PC-3 (cell line): ENCODE measurements at regions not wholly inside any gene's neighbourhood (a gene's known extent, or its start where the extent isn't known, plus 50 kb on each side); places are given as distances from the start of the nearest gene placed in this dataset.

Source experiments
- ATAC-seq: fragments of 200-7000 bp; cut with Tn5 transposase; 2 replicates; pipeline ENCODE4 v1.9.1; 2020; ENCODE audit warnings: mild to moderate bottlenecking, moderate library complexity
- BruUV-seq: library from RNA; stranded (reverse); fragments of 400-500 nt; replicated peaks from 2 replicates; lab custom pipeline; 2021; lab: Mats Ljungman, UMichigan
- CTCF ChIA-PET: fragments of 300-600 bp; sonication (Branson Sonifier 250); formaldehyde crosslinking; loops from one replicate; lab custom pipeline; 2022; ENCODE audit warnings: antibody characterized with exemption; lab: Charles Lee
- POLR2A ChIA-PET: fragments of 300-600 bp; sonication (Branson Sonifier 250); formaldehyde crosslinking; loops from one replicate; lab custom pipeline; 2022; ENCODE audit warnings: antibody characterized with exemption; ENCODE audit not compliant: unreplicated experiment; lab: Charles Lee
- DNase-seq: peaks from one replicate; pipeline ENCODE4 v3.0.0-alpha.2; 2015
- H2AFZ ChIP-seq: fragments of 300-600 bp; sonication (generic); 2 replicates; pipeline ENCODE4 v1.6.0; 2016; ENCODE audit warnings: antibody characterized with exemption, low read length
- H3F3A ChIP-seq: fragments of 300-600 bp; sonication (generic); one replicate; pipeline ENCODE4 v1.6.0; 2017; ENCODE audit warnings: antibody characterized with exemption, low read length, control low read depth, mild to moderate bottlenecking; ENCODE audit not compliant: unreplicated experiment
- H3K27ac ChIP-seq: fragments of 300-600 bp; sonication (generic); 2 replicates; pipeline ENCODE4 v1.5.1; 2016; ENCODE audit warnings: mild to moderate bottlenecking, low read length
- H3K27me3 ChIP-seq: fragments of 300-600 bp; sonication (generic); 2 replicates; pipeline ENCODE4 v1.6.1; 2016; ENCODE audit warnings: low read length, mixed read lengths
- H3K36me3 ChIP-seq: fragments of 300-600 bp; sonication (generic); 2 replicates; pipeline ENCODE4 v1.6.1; 2016; ENCODE audit warnings: low read depth, mixed run types, low read length, mixed read lengths
- H3K4me1 ChIP-seq: fragments of 300-600 bp; sonication (generic); 2 replicates; pipeline ENCODE4 v1.5.1; 2016; ENCODE audit warnings: low read length; ENCODE audit not compliant: insufficient read depth
- H3K4me2 ChIP-seq: fragments of 300-600 bp; sonication (generic); 2 replicates; pipeline ENCODE4 v1.6.0; 2016; ENCODE audit warnings: low read length
- H3K4me3 ChIP-seq: fragments of 300-600 bp; sonication (generic); 2 replicates; pipeline ENCODE4 v1.5.1; 2016; ENCODE audit warnings: mild to moderate bottlenecking, low read length, mixed read lengths
- H3K79me2 ChIP-seq: fragments of 300-600 bp; sonication (generic); 2 replicates; pipeline ENCODE4 v1.6.1; 2017; ENCODE audit warnings: low read length, mixed read lengths
- H3K9ac ChIP-seq: fragments of 300-600 bp; sonication (generic); 2 replicates; pipeline ENCODE4 v1.6.0; 2016; ENCODE audit warnings: mild to moderate bottlenecking, low read length
- H3K9me2 ChIP-seq: fragments of 300-600 bp; sonication (generic); replicated peaks from 2 replicates; pipeline ENCODE4 v1.6.1; 2016; ENCODE audit warnings: mixed run types, low read length, mixed read lengths
- H3K9me3 ChIP-seq: fragments of 300-600 bp; sonication (generic); 2 replicates; pipeline ENCODE4 v1.6.1; 2016; ENCODE audit warnings: low read length, mixed read lengths
- H4K20me1 ChIP-seq: fragments of 300-600 bp; sonication (generic); 2 replicates; pipeline ENCODE4 v1.6.1; 2016; ENCODE audit warnings: low read length, mixed read lengths
- EZH2 ChIP-seq: fragments of 300-600 bp; sonication (generic); IDR thresholded peaks from one replicate; pipeline ENCODE4 v1.6.1; 2017; ENCODE audit warnings: antibody characterized with exemption, mild to moderate bottlenecking, low read length; ENCODE audit not compliant: unreplicated experiment
- EZH2phosphoT487 ChIP-seq: fragments of 300-600 bp; sonication (generic); IDR thresholded peaks from 2 replicates; pipeline ENCODE4 v1.6.1; 2018; ENCODE audit warnings: mild to moderate bottlenecking, antibody characterized with exemption, low read length, borderline replicate concordance
- intact Hi-C: fragments of 100-400 bp; cut with micrococcal nuclease; formaldehyde crosslinking; loops from 2 replicates; pipeline ENCODE4 v1.9.0; 2023
- TF ChIP-seq, protein P1 (sequence below): fragments of 300-600 bp; sonication (generic); conservative IDR thresholded peaks from 2 replicates; pipeline ENCODE4 v1.5.1; 2017; ENCODE audit warnings: antibody characterized with exemption, low read depth, mild to moderate bottlenecking, low read length

GRCh38 chr2:122358729-122359128 is 603.3 kb downstream of the TSN start:
- Histone ChIP-seq H3K36me3 (no peaks in the 10 kb centered on the region), H3K9me3 (no peaks in the 10 kb centered on the region), H3K4me3 (no peak overlapping the region), H3K27me3 (peaks cover 21% of the 10 kb centered on the region; the same call in 1 of the 2 replicates), H3K4me1 (no peaks in the 10 kb centered on the region), H3F3A (no peaks in the 10 kb centered on the region), H3K79me2 (no peaks in the 10 kb centered on the region), H3K4me2 (no peak overlapping the region), H3K9ac (no peak overlapping the region), H4K20me1 (no peaks in the 10 kb centered on the region), H3K9me2 (no peaks in the 10 kb centered on the region), H3K27ac (no peak overlapping the region), H2AFZ (no peak overlapping the region)
- ChIA-PET POLR2A (no interaction called here), CTCF (no interaction called here)
- TF ChIP-seq, protein P1, sequence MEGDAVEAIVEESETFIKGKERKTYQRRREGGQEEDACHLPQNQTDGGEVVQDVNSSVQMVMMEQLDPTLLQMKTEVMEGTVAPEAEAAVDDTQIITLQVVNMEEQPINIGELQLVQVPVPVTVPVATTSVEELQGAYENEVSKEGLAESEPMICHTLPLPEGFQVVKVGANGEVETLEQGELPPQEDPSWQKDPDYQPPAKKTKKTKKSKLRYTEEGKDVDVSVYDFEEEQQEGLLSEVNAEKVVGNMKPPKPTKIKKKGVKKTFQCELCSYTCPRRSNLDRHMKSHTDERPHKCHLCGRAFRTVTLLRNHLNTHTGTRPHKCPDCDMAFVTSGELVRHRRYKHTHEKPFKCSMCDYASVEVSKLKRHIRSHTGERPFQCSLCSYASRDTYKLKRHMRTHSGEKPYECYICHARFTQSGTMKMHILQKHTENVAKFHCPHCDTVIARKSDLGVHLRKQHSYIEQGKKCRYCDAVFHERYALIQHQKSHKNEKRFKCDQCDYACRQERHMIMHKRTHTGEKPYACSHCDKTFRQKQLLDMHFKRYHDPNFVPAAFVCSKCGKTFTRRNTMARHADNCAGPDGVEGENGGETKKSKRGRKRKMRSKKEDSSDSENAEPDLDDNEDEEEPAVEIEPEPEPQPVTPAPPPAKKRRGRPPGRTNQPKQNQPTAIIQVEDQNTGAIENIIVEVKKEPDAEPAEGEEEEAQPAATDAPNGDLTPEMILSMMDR: no peak
- TF ChIP-seq EZH2phosphoT487 (no peak), EZH2 (no peak)
- intact Hi-C loops: no loop called here
- ATAC-seq: no peak
- BruUV-seq: no TSS peak
- DNase-seq: no peak

GRCh38 chr2:122363885-122364284 is 608.4 kb downstream of the TSN start:
- H3K27me3 ChIP-seq: peaks cover 27% of the 10 kb centered on the region
- POLR2A ChIA-PET: no interaction called here
- intact Hi-C loops: no loop called here
- H3K27ac ChIP-seq: no peak overlapping the region
- TF ChIP-seq EZH2: no peak
- TF ChIP-seq, protein P1: no peak
- no peak for TF ChIP-seq EZH2phosphoT487
- no peak overlapping the region for H2AFZ ChIP-seq
- no peak overlapping the region for H3K9ac ChIP-seq
- H3K36me3 ChIP-seq: no peaks in the 10 kb centered on the region
- no peak for DNase-seq
- CTCF ChIA-PET: no interaction called here
- no peaks in the 10 kb centered on the region for H3K4me1 ChIP-seq
- H3F3A ChIP-seq: no peaks in the 10 kb centered on the region
- ATAC-seq: no peak
- no peak overlapping the region for H3K4me3 ChIP-seq
- H3K9me2 ChIP-seq: no peaks in the 10 kb centered on the region
- H3K4me2 ChIP-seq: no peak overlapping the region
- no peaks in the 10 kb centered on the region for H4K20me1 ChIP-seq
- no peaks in the 10 kb centered on the region for H3K79me2 ChIP-seq
- H3K9me3 ChIP-seq: no peaks in the 10 kb centered on the region
- BruUV-seq: no TSS peak

- no peaks in the 10 kb centered on the region for H3K4me1 ChIP-seq
- no peaks in the 10 kb centered on the region for H3K36me3 ChIP-seq
- no peaks in the 10 kb centered on the region for H3K9me2 ChIP-seq
- H3K4me3 ChIP-seq: no peak overlapping the region
- no peaks in the 10 kb centered on the region for H3K79me2 ChIP-seq
- TF ChIP-seq, protein P1: no peak
- no peak for TF ChIP-seq EZH2phosphoT487
- TF ChIP-seq EZH2: no peak
- ATAC-seq (no peak), DNase-seq (no peak)
- ChIA-PET CTCF (no interaction called here), POLR2A (no interaction called here)
- H3K9ac ChIP-seq: no peak overlapping the region
- no peak overlapping the region for H3K27ac ChIP-seq
- no peaks in the 10 kb centered on the region for H3F3A ChIP-seq
- H3K4me2 ChIP-seq: no peak overlapping the region
- no peak overlapping the region for H2AFZ ChIP-seq
- H3K9me3 ChIP-seq: no peaks in the 10 kb centered on the region
- H4K20me1 ChIP-seq: no peaks in the 10 kb centered on the region
- H3K27me3 ChIP-seq: peaks cover 24% of the 10 kb centered on the region
- intact Hi-C loops: no loop called here
- no TSS peak for BruUV-seq
These were observed 611.0 kb downstream of the TSN start for GRCh38 chr2:122366427-122366826.
